Heart left ventricle (tissue), 13 donors: ENCODE measurements at regions not wholly inside any gene's neighbourhood (a gene's known extent, or its start where the extent isn't known, plus 50 kb on each side); places are given as distances from the start of the nearest gene placed in this dataset.

ENCODE experiments used
- CTCF ChIP-seq, 12 donors: fragments of 200-600 bp; sonication (generic) in 4 of 12; IDR thresholded peaks; one replicate each; pipeline versions ENCODE4 v1.5.0 to v1.8.0; 2018 to 2022; ENCODE audit warnings: antibody characterized with exemption in 12 of 12, mild to moderate bottlenecking in 5 of 12
- POLR2A ChIP-seq, 2 donors: fragments of 450-650 bp; IDR thresholded peaks; one replicate each; pipeline ENCODE4 v1.6.1; 2017; ENCODE audit warnings: antibody characterized with exemption in 2 of 2, mild to moderate bottlenecking in 2 of 2, moderate library complexity in 2 of 2
- donor health status: ischemic (EF 13 %, LVEDD 7.1; RV severe dilation, severe dysfunction).
- donor health status: DM: no; HTN: yes; CAD: no.
- donor health status: DM: no; HTN: no; CAD: no.
- donor health status: ischemic (EF 25% LVEDD 6.9; RV normal size, moderate dysfunction).
- donor health status: ischemic (EF 25% LVEDD 5.7; RV mildly dilated, moderate dysfunction).
- donor health status: ischemic (EF 35%, LVEDD 5.7; RV mildly dilated, moderate dysfunction).
- donor health status: nonischemic (EF 11% LVEDD 7.7; RV severe dilation, severe dysfunction).
- donor health status: DM: yes; HTN: yes; CAD: no.
- donor health status: PGD.
- donor health status: ischemic (EF 29% LVEDD 5.4; RV normal size, mild dysfunction).
- donor health status: nonischemic (EF 23%, LVEDD 6.1; RV moderate dilation, normal function).

GRCh38 chr14:22408547-22408946 is 180.5 kb downstream of the DAD1 start:
- TF ChIP-seq CTCF (IDR thresholded peaks at IDR 0.05) (no peak), POLR2A (IDR thresholded peaks at IDR 0.05) (no peak)
